ENCODE measurements at regions not wholly inside any gene's neighbourhood (a gene's known extent, or its start where the extent isn't known, plus 50 kb on each side); places are given as distances from the start of the nearest gene placed in this dataset.

- ChIA-PET CTCF (ENCODE audit: low intra/inter-chr PET ratio, low total read pairs) (no interaction called here), POLR2A (no interaction called here)
- Histone ChIP-seq H3K27ac (ENCODE audit: extremely low read length, insufficient read depth, low read length) (no peak overlapping the region), H2AFZ (ENCODE audit: low read length) (no peak overlapping the region), H4K20me1 (ENCODE audit: insufficient read depth, low read length) (no peaks in the 10 kb centered on the region), H3K4me2 (ENCODE audit: low read depth, low read length) (no peak overlapping the region), H3K36me3 (replicated peaks in 1 of 2; ENCODE audit: control insufficient read depth in 1 of 2, insufficient read depth in 2 of 2, low read length in 2 of 2) (no peaks in the 10 kb centered on the region), H3K27me3 (ENCODE audit: control insufficient read depth in 1 of 2, insufficient read depth in 2 of 2, low read length in 2 of 2) (no peaks in the 10 kb centered on the region), H3K9ac (ENCODE audit: insufficient read depth, low read depth, low read length) (no peak overlapping the region), H3K4me3 (replicated peaks in 1 of 3; ENCODE audit: insufficient read depth in 1 of 3, low read depth in 2 of 3, low read length in 3 of 3) (no peak overlapping the region), H3K79me2 (ENCODE audit: insufficient read depth, low read length) (no peaks in the 10 kb centered on the region), H3K9me3 (ENCODE audit: low read length) (no peaks in the 10 kb centered on the region), H3K4me1 (ENCODE audit: insufficient read depth, low read length) (no peaks in the 10 kb centered on the region)
- BruUV-seq (replicated peaks), result no TSS peak
- no peak for ATAC-seq
- TF ChIP-seq ZNF577 (CRISPR knock-in tag; IDR thresholded peaks at IDR 0.05; ENCODE audit: borderline replicate concordance, low read depth), result no peak
- TF ChIP-seq GFI1 (CRISPR knock-in tag; IDR thresholded peaks at IDR 0.05; ENCODE audit: borderline replicate concordance), result no peak
- TF ChIP-seq FOXK1 (CRISPR knock-in tag; IDR thresholded peaks at IDR 0.05; ENCODE audit: borderline replicate concordance, low read depth), result no peak
- TF ChIP-seq LBX2 (CRISPR knock-in tag; IDR thresholded peaks at IDR 0.05; ENCODE audit: borderline replicate concordance), result no peak
- no peak for TF ChIP-seq SCMH1 (CRISPR knock-in tag; IDR thresholded peaks at IDR 0.05; ENCODE audit: borderline replicate concordance)
- no peak for TF ChIP-seq PCBP1 (IDR thresholded peaks at IDR 0.05; ENCODE audit: borderline replicate concordance, low read depth, low read length)
- no peak for TF ChIP-seq BRD4 (CRISPR knock-in tag; IDR thresholded peaks at IDR 0.05)
- TF ChIP-seq ZNF317 (CRISPR knock-in tag; IDR thresholded peaks at IDR 0.05), result no peak
- no peak for TF ChIP-seq FOXA1 (IDR thresholded peaks at IDR 0.05)
- no peak for TF ChIP-seq FOXA1 (CRISPR knock-in tag; IDR thresholded peaks at IDR 0.05)
- no peak for TF ChIP-seq ZNF883 (CRISPR knock-in tag; IDR thresholded peaks at IDR 0.05; ENCODE audit: not compliant biosample characterization)
- TF ChIP-seq ELK4 (CRISPR knock-in tag; IDR thresholded peaks at IDR 0.05; ENCODE audit: borderline replicate concordance), result no peak
- TF ChIP-seq FOXA3 (CRISPR knock-in tag; IDR thresholded peaks at IDR 0.05), result no peak
- no peak for TF ChIP-seq RORA (CRISPR knock-in tag; IDR thresholded peaks at IDR 0.05)
- TF ChIP-seq ZNF660 (CRISPR knock-in tag; IDR thresholded peaks at IDR 0.05; ENCODE audit: borderline replicate concordance, low read depth), result no peak
- no peak for TF ChIP-seq IKZF4 (CRISPR knock-in tag; IDR thresholded peaks at IDR 0.05; ENCODE audit: borderline replicate concordance, low read depth, not compliant biosample characterization)
- TF ChIP-seq AHR (CRISPR knock-in tag; IDR thresholded peaks at IDR 0.05), result no peak
- TF ChIP-seq ZBTB7A (CRISPR knock-in tag; IDR thresholded peaks at IDR 0.05), result no peak
- TF ChIP-seq SNAPC4 (CRISPR knock-in tag; IDR thresholded peaks at IDR 0.05), result no peak
- no peak for TF ChIP-seq CBX1 (IDR thresholded peaks at IDR 0.05; ENCODE audit: low read depth)
- in situ Hi-C loops (cut with HindIII; ENCODE audit: extremely low pct_ligation_motif_present, low pct_unique_long_range_greater_than_20kb), result no loop called here
- intact Hi-C loops (cut with micrococcal nuclease; ENCODE audit: unreplicated experiment), result no loop called here
- FAIRE-seq, result no peak
- WGBS (ENCODE audit: low lambda C conversion rate), result 0% methylated on average over 1 of the region's 2 CpGs
- no peak for DNase-seq (ENCODE audit: low spot score)
These were observed 52.5 kb upstream of the C11orf58 start for GRCh38 chr11:16685914-16686313.
